ENCODE measurements at regions not wholly inside any gene's neighbourhood (a gene's known extent, or its start where the extent isn't known, plus 50 kb on each side); places are given as distances from the start of the nearest gene placed in this dataset.

DNA sequence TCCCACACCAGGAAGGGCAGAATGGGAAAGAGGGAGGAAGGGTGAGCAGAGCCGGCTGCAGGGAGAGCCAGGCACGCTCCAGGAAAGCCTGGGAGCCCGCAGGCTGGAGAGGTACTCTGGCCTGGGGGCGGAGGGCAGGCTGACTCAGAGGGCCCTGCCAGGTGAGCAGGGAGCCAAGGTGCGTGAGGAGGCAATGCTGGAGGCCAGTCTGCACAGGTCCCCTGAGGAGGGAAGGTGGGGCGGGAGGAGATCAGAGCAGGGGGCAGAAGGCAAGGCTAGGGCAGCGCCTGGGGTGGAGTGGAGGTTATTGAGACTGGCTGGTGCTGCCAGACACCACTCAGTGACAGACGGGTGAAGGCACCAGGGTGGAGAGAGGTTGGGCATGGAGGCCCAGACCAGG lies 385.0 kb downstream of the BCL11B start:
- TF ChIP-seq EZH2 (IDR thresholded peaks at IDR 0.05; ENCODE audit: insufficient read depth, poor library complexity, severe bottlenecking) (no peak), EZH2phosphoT487 (IDR thresholded peaks at IDR 0.05; ENCODE audit: insufficient read depth, low read depth) (no peak)

Data from GM23248 (cell line).